Loucy (cell line): ENCODE measurements at regions not wholly inside any gene's neighbourhood (a gene's known extent, or its start where the extent isn't known, plus 50 kb on each side); places are given as distances from the start of the nearest gene placed in this dataset.

ENCODE experiments used
- EZH2phosphoT487 ChIP-seq: fragments of 200-600 bp; IDR thresholded peaks from 2 replicates; pipeline ENCODE4 v1.6.1; 2018; ENCODE audit warnings: antibody characterized with exemption, mild to moderate bottlenecking, moderate library complexity, borderline replicate concordance
- TF ChIP-seq, protein P1 (sequence below): fragments of 200-600 bp; sonication (generic); conservative IDR thresholded peaks from 2 replicates; pipeline ENCODE4 v1.5.1; 2014; ENCODE audit warnings: mild to moderate bottlenecking, antibody characterized with exemption, low read length

DNA sequence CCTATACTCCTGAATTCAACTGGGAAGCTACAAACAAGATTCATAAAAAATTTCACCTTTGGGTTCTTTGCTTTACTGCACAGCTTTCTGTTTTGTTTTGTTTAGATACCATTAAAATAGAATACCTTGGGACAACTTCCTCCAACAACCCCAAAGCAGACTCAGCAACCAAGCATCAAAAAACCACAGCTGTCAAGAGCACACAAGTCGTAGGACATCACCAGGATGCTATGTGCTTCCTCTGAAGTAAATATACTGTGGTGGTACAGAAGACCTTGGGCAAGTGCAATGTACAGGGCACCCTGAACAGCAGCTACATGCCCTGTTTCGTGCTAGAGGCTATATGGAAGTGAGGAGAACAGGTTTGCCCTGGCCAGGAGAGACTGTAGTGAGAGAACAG lies 359.3 kb downstream of the BCL11B start:
- TF ChIP-seq, protein P1, sequence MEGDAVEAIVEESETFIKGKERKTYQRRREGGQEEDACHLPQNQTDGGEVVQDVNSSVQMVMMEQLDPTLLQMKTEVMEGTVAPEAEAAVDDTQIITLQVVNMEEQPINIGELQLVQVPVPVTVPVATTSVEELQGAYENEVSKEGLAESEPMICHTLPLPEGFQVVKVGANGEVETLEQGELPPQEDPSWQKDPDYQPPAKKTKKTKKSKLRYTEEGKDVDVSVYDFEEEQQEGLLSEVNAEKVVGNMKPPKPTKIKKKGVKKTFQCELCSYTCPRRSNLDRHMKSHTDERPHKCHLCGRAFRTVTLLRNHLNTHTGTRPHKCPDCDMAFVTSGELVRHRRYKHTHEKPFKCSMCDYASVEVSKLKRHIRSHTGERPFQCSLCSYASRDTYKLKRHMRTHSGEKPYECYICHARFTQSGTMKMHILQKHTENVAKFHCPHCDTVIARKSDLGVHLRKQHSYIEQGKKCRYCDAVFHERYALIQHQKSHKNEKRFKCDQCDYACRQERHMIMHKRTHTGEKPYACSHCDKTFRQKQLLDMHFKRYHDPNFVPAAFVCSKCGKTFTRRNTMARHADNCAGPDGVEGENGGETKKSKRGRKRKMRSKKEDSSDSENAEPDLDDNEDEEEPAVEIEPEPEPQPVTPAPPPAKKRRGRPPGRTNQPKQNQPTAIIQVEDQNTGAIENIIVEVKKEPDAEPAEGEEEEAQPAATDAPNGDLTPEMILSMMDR, result no peak
- TF ChIP-seq EZH2phosphoT487, result no peak
